GM18907 (cell line): ENCODE measurements at regions not wholly inside any gene's neighbourhood (a gene's known extent, or its start where the extent isn't known, plus 50 kb on each side); places are given as distances from the start of the nearest gene placed in this dataset.
"Not testable (repeated sequence)": the region's sequence is repeated elsewhere in the genome, so short reads cannot be mapped to it uniquely, and the experiment has no call there.

Source experiments
- ATAC-seq: cut with Tn5 transposase; IDR thresholded peaks from one replicate; pipeline ENCODE4 v1.9.1; 2021; ENCODE audit warnings: mild to moderate bottlenecking, moderate library complexity; ENCODE audit not compliant: unreplicated experiment

DNA sequence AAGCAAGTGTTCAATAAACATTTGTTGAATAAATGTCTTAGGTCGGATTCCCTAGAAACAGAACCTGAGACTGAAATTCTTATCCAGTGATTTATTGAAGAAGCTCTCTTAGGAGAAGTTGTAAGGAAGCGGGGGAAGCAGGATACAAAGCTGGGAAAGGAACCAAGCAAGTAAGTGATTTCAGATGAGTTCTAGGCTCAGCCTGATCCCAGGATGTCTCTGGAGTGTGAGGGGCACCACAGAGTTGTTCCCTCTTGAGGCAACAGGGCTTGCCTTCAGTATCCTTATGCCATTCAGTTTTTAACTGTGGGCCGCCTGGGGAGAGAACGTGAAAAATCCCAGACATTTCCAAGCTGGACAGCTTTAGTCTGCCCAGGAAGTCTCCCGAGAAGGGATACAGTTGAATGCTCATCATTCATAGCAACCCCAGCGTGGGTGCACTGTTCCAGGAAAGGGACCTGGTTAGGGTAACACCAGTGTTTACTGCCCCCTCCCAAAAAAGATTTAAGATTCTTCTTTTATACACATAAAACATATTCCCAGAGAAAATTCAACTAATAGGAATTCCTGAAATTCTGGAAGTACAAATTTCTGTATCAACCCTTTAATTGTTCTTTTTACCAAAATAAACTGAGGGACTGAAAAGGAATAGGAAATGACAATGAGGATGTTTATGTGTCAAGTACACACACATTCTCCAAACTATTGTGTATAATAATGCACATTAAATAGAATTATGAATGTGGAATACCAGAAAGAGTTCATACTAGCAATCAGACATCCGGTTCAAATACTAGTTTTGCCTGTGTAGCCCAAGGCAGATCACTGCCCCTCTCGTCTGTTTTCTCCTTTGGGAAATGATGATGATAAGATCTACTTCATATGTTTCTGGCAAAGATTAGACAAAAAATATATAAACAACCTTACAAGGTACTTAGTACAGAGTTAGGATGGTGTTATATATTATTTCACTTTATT, 592.1 kb upstream of the CDH2 start:
- ATAC-seq: no peak

DNA sequence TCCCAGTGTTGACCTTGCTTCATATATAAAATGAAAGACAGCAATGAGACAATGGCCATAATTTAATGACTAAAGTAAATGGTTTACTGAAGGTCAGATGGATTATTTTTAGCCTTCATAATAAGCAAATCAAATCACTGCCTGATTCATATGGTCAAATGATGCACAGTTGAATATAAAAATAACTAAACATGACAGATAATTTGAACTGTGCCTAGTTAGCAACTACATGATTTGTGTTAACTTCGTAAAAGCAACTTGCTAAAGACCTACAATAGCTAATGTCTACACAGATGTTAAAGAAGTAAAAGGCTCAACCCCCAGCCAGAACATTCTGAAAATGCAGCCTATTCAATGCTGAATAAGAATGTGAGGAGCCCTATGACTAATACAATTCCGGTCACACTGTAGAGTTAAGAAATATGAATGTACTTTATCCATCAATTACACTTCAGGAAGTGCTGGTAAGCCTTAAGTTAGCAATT, 590.8 kb upstream of the CDH2 start:
- ATAC-seq: no peak

DNA sequence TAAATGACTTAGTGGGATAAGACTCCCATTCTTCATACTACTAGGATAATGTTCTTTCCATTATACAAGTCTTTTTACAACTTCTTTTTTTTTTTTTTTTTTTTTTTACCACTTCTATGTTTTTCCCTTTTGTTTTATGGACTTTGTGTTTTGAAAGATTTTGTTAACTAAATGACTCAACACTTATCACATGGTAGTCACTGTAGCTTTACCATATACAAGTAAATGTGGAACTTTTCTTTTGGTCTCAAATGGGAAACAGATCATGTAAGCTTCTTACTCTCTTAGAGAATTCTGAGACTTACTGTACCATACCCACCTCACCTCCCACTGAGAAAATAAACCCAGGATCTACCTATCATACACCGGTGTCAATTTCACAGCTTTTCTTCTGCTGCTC, 590.3 kb upstream of the CDH2 start:
- no peak for ATAC-seq

DNA sequence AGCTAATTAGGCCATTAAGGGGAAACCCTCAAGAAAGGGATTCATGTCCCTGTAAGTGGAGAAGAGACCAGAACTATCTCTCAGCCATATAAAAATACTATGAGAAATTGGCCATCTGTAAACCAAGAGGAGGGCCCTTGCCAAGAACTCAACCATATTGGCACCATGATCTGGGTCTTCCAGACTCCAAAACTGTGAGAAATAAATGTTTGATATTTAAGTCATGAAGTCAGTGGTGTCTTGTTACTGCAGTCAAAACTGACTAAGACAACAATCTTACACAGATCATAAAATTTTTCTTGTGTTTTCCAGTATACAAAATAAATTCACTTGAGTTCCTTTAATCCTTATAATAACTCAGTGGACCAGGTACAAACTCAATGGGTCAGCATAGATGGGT, 589.8 kb upstream of the CDH2 start:
- ATAC-seq: no peak

DNA sequence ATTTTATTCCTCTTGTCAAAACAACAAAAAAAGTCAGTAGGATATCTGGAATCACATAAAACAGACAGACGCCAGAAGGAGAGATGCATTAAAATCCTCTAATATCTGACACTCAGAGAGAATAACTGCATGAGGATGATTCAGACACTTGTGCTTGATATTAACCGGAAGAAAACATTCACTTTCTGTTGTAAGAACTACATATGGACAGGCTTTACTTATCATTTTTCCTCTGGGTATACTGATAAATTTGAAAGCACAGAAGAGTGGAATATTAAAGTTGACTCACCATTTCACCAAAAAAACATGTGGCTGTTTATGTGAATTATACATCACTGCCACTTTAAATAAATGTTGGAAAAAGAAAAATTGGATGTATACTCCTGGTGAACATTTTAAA, 589.1 kb upstream of the CDH2 start:
- no peak for ATAC-seq

DNA sequence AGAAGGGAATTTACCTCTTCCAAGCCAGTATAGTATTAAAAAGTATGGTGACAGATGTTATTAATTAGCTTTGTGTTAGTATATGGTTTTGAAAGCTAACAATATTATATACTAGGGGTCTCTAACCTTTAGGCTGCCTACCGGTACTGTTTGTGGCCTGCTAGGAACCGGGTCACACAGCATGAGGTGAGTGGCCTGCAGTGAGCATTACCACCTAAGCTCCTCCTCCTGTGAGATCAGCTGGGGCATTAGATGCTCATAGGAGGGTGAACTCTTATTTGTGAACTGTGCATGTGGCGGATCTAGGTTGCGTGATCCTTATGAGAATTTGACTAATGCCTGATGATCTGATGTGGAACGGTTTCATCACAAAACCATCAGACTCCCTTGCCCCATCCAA, 583.4 kb upstream of the CDH2 start:
- no peak for ATAC-seq

DNA sequence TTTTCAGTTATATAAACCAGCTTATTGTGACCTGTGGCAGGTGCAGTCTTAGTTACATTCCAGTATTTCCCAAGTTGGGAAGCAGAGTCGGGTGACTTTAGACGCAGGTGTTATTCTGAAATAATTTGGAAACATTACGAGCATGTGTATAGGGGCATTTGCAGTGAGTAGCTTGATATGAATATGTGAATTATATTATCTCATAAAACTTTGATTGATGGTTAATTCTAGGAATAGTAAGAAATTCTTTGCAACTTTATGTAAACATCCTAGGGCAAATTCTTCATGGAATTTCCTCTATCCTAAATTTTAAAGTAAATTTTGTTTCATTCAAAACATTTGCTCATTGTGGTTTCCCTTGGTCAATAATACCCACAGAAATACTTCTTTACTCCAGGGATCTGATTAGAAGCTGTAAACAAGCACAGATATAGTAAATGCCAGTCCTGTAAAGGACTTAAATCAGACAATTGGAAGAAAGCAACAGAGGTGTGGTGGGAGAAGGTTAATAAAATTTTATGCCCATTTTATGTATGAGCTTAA, 580.6 kb upstream of the CDH2 start:
- ATAC-seq: no peak

DNA sequence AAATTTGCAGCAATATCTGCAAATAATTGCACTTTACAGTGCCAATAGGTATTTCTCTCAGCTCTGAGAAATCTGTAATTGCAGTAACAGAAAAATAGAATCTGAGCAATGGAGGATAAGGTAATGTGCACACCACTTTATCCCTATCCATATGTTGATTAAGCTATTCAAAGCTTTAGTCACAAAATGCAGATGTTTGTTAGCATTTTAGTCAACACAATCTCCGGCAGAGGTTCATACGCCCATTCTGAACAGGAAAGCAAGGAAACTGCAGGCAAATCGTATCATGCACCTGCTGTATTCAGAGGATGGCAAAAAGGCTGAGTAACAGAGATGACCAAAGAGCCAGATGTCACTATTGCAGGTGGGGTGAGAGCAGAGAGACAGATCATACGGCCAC, 566.2 kb upstream of the CDH2 start:
- ATAC-seq: no peak

DNA sequence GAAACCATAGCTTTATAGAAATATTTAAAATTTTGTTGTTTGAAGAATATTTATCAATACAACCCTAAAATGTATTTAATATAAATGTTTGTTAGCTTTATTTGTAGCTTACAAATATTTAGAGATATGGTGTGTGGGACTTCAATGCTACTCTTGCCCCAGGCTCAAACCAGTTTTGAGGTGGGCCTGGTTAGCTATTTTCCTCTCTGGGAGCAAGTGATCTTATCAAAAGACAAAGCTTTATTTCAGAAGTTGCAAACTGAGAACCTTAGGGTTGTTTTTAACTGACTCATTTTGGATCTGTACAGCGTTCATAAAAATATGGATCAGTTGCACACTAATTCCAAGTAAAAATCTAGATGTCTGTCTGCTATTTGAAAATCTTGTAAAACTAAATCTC, 563.6 kb upstream of the CDH2 start:
- ATAC-seq: no peak

DNA sequence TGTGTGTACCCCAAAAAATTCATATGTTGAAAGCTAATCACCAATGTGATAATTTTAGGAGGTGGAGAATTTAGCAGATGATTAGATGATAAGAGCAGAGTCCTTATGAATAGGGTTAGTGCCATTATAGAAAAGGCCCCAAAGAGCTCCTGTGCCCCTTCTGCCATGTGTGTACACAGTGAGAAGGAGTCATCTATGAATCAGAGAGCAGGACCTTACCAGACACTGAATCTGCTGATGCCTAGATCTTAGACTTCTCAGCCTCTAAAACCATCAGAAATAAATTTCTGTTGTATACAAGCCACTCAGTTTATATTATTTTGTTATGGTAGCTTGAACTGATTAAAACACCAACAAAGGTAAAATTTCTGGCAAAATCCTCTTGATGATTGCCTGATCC, 560.0 kb upstream of the CDH2 start:
- ATAC-seq: no peak

DNA sequence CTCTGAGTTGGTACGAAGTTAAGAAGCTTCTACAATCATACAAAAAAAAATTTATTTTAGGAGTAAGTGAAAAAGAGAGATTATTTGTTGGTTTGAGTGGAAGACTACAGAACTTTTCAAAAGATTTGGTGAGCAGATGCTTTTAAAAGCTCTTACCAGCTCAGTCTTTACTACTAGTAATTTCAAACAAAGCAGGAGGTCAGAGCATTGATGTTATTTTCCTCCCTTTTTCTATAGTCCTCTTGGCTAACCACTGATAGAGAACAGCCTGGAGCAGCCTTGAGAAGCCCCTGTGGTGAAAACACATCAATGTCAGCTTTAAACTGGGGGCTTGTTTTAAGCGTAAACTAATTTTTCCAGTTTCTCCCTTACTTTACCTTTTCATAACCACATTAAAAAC, 559.3 kb upstream of the CDH2 start:
- ATAC-seq: no peak

DNA sequence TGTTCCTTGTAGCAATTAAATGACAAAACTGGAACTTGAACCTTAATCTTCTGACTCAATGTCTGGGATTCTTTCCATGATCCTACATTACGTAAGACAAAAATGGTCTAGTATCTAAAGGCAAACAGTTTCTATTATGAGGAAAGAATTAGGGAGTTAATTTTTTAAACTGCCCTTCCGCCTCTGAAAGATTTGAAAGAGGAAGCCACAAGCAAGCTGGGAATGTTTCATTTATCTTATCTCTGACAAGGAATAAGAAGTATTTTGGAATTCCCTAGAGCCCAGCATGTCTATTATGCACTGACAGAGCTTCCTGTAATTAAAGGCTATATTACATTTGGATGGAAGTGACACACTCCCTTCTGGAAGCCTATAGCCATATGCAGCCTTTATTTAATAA, 558.8 kb upstream of the CDH2 start:
- ATAC-seq: no peak

DNA sequence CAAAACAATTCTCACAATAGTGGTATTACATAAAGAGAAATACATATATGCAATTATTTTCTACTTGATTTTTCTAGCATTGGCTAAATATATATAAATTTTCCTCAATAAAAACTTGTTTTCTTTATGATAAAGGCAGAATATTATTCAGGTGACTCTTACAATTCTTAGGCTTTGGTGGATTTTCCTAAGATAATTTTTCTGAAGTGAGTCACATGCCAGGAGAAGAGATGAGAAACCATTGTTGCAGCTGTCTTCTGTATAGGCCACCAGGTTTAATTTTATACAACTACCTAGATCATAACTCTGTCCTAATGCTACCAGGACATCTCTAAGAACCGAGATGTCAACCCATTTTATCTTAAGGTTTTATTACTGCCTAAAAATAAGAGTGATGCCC, 552.4 kb upstream of the CDH2 start:
- no peak for ATAC-seq

DNA sequence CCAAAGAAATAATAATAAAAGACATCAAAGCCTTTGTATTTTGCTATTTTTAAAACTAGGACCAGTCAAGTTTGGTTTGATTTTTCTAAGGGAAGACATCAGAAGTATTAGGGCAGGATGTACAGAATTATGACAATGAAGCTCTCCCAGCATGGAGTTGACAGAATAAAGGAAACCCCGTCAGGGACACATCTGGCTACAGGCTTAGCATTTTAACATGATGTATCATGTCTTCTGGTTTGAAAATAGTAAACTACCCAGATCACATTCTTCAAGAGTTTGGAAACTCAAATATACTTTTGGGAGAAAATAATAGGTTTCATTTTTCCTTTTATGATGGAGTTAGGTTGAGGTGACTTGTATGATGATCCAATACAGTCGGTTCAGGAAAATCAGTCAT, 552.0 kb upstream of the CDH2 start:
- no peak for ATAC-seq

DNA sequence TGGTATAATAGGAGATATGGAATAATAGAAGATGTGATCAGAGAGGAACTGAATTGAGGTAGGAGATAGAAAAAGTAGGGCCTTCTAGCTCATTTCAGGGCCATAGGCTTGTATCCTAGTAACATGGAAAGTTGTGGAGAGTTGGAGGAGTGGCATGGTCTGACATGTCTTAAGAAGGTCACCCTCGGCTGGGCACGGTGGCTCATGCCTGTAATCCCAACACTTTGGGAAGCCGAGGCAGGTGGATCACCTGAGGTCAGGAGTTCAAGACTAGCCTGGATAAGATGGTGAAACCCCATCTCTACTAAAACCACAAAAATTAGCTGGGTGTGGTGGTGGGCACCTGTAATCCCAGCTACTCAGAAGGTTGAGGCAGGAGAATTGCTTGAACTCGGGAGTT, 550.3 kb upstream of the CDH2 start:
- not testable (repeated sequence) for ATAC-seq

DNA sequence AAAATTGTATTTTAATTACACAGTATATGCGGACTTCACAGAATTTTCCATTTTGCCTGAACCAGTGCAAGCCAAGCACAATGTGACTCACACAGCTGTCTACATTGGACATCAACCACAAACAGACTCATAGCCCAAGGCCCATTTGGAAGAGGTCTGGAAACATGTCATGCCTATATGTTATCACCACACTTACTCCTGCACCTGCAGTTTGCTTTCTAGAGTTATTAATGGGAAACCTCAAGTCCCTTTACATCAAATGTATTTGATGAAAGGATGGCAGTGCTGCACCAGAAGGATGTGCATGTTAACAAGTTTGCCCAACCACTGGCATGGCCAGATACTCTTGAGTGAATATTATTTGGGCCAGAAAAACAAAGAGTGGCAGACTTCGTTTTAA, 548.9 kb upstream of the CDH2 start:
- no peak for ATAC-seq

DNA sequence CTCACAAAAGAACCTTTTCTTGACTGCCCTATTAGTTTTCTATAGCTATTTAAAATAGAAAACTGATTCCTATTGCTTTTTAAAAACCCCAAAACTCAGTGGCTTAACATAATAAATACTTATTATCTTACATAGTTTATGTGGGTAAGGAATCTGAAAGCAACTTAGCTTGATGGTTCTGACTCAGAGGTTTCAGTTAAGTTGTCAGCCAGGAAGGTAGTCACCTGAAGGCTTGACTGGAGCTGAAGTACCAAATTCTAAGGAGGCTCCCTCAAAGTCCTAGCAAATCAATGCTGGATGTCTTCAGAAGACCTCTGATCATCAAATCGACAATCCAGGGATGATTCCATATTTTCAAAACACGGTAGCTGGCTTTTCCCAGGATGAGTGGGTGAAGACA, 546.6 kb upstream of the CDH2 start:
- ATAC-seq: no peak

DNA sequence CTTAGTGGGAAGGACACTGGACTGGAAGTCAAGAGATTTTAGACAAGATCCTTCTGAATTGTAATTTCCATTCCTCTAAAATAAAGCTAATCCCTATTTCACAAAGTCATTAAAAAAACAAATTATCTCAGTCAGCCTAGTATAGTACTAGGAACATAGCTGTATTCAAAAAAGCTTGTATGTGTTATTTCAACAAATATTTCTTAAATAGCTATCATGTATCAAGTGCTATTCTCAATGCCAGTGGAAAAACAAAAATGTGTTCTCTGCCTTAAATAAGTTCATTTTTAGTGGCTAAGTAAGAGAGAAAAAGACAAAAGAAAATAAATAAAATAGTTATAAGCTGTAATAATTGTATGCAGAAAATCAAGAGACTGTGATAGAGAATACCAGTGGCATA, 541.8 kb upstream of the CDH2 start:
- no peak for ATAC-seq

DNA sequence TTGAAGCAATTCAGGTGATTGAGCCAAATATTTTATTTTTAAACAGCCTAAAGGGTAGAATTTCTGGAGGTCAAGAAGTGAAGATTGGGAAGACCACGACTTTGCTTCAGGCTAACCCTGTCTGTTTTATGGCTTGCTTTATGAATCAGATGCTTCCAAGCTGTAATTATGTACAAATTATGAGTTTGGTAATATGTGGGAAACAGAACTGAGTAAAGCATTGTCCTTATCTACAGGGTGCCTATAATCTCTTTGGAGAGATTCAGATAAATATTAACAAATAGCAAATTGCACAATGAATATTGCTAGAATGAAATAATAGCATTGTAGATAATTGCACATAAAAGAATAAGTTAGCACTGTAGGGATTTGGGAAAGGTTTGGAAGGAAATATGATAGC, 539.4 kb upstream of the CDH2 start:
- no peak for ATAC-seq

DNA sequence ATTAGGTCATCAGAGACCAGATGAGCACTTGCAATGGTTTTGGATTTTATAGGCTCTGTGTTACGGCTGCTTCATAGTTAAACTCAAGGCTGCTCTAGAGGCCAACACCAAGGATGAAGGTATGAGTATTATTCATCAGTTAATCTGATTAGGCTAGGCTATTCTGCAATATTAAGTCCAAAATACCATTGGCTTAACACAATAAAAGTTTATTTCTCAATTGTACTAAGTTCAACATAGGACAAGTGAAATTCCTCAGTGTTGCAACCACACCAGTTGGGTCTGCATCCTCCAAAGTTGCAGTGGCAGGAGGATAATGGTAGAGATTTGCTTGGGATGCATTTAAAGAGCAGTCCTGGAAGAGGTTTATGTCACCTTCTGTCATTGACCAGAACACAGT, 538.3 kb upstream of the CDH2 start:
- no peak for ATAC-seq

DNA sequence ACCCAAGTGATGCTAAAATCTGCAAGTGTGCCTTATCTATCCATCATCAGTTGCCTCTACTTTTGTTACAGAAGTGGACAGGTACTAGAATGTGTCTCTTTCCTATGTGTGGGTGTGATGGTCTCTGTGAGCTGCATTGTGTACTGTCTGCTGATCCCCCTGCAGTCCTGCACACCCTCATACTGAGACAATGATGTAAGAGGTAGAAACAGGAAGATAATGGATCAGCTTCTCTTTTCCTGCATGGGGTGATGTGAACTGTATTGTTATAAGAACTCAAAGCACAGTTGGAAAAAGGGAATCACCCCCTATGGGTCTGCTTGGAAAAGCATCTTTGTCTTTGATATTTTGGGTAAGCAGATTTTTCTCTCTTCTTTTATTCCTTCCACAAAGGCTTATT, 537.6 kb upstream of the CDH2 start:
- ATAC-seq: no peak

DNA sequence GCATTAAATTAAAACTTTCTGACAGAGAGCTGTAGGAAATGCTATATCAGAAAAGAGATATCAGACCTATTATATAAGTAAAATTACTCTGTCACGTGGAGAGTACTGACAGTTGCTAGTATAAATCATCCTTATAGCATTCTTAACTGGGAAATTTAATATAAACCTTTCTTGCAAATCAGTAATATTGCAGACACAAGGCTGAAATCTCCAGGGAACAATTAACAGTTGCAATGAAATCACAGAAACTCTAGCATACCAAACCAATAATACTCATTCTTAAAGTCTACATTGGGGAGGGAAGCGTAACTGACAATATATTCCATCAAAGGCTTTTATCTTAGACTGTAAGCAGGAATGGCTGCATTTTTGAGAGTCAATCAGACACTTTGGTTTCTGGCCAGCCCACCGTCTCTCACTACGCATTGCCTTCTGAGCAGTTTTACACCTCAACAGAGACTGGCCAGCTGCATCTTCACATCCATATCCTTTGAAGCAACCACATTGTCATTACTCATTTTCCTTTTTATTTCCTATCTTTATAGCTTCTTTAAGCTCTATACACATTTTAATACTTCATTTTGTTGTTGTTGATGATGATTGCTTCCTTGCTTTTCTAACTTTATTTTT, 536.0 kb upstream of the CDH2 start:
- no peak for ATAC-seq
